HepG2 (cell line): ENCODE measurements at regions not wholly inside any gene's neighbourhood (a gene's known extent, or its start where the extent isn't known, plus 50 kb on each side); places are given as distances from the start of the nearest gene placed in this dataset.

Source experiments
- ATAC-seq: fragments of 200-7000 bp; cut with Tn5 transposase; 3 replicates; pipeline ENCODE4 v1.9.1; 2020; ENCODE audit warnings: mild to moderate bottlenecking, moderate library complexity
- BruUV-seq: library from RNA; stranded (reverse); fragments of 400-500 nt; replicated peaks from 2 replicates; lab custom pipeline; 2021; lab: Mats Ljungman, UMichigan
- CTCF ChIA-PET: fragments of 300-600 bp; formaldehyde crosslinking; extraction: SDS; loops from one replicate; lab custom pipeline; 2021; ENCODE audit warnings: low total read pairs, inconsistent platforms, low intra/inter-chr PET ratio; lab: Yijun Ruan, JAX
- POLR2A ChIA-PET: fragments of 350-600 bp; sonication (Branson Sonifier 250); formaldehyde crosslinking; loops from one replicate; lab custom pipeline; 2020; ENCODE audit warnings: antibody characterized with exemption, inconsistent platforms; lab: Yijun Ruan, JAX
- DNase-seq: peaks from one replicate; pipeline ENCODE4 v3.0.0-alpha.2; 2015; ENCODE audit warnings: low spot score
- FAIRE-seq: peaks from 3 replicates; lab custom pipeline; 2011; peaks lifted over from hg19 to GRCh38; lab: Jason Lieb, UNC
- H2AFZ ChIP-seq: one replicate; pipeline ENCODE4 v1.6.1; 2011; ENCODE audit warnings: low read length, inconsistent platforms
- H3K27ac ChIP-seq: fragments of 300-600 bp; 3 replicates; pipeline ENCODE4 v1.8.0; 2011; ENCODE audit warnings: mixed run types, mild to moderate bottlenecking, mixed read lengths, low read length, inconsistent platforms; ENCODE audit not compliant: insufficient read depth; ENCODE audit errors: extremely low read length
- H3K27me3 ChIP-seq, 2 experiments: fragments of 200-600 bp in 1 of 2; 2 replicates in 1 of 2; 3 replicates in 1 of 2; pipeline versions ENCODE4 v1.6.0 to v1.8.0; 2011; ENCODE audit warnings: low read length in 2 of 2, mild to moderate bottlenecking in 2 of 2, moderate library complexity in 2 of 2, inconsistent platforms in 1 of 2; ENCODE audit not compliant: insufficient read depth in 2 of 2, control insufficient read depth in 1 of 2
- H3K36me3 ChIP-seq, 2 experiments: fragments of 200-600 bp in 1 of 2; replicated peaks in 1 of 2; 2 replicates in 1 of 2; 3 replicates in 1 of 2; pipeline versions ENCODE4 v1.5.1 to v1.8.0; 2011; ENCODE audit warnings: low read length in 2 of 2, inconsistent platforms in 1 of 2; ENCODE audit not compliant: insufficient read depth in 2 of 2, control insufficient read depth in 1 of 2
- H3K4me1 ChIP-seq: 2 replicates; pipeline ENCODE4 v1.5.1; 2012; ENCODE audit warnings: low read length, inconsistent platforms; ENCODE audit not compliant: insufficient read depth
- H3K4me2 ChIP-seq: 2 replicates; pipeline ENCODE4 v1.6.0; 2011; ENCODE audit warnings: low read depth, low read length, inconsistent platforms
- H3K4me3 ChIP-seq, 3 experiments: fragments of 200-600 bp in 1 of 3; sonication (generic), shearing (Covaris generic) in 1 of 3; replicated peaks in 1 of 3; 2 replicates each; pipeline ENCODE4 v1.5.1; 2011 to 2016; ENCODE audit warnings: low read length in 3 of 3, inconsistent platforms in 2 of 3, low read depth in 2 of 3, mild to moderate bottlenecking in 2 of 3, control low read depth in 1 of 3, mixed read lengths in 1 of 3; ENCODE audit not compliant: insufficient read depth in 1 of 3
- H3K79me2 ChIP-seq: one replicate; pipeline ENCODE4 v1.6.1; 2011; ENCODE audit warnings: low read length, inconsistent platforms; ENCODE audit not compliant: insufficient read depth
- H3K9ac ChIP-seq: 2 replicates; pipeline ENCODE4 v1.6.0; 2011; ENCODE audit warnings: mild to moderate bottlenecking, low read depth, low read length, inconsistent platforms; ENCODE audit not compliant: insufficient read depth
- H3K9me3 ChIP-seq: 2 replicates; pipeline ENCODE4 v1.5.1; 2012; ENCODE audit warnings: mild to moderate bottlenecking, low read length
- H4K20me1 ChIP-seq: 2 replicates; pipeline ENCODE4 v1.6.0; 2011; ENCODE audit warnings: inconsistent platforms, mild to moderate bottlenecking, low read length, moderate library complexity; ENCODE audit not compliant: insufficient read depth
- CREB1 ChIP-seq, 2 experiments: fragments of 450-650 bp in 1 of 2; IDR thresholded peaks; 2 replicates each; pipeline ENCODE4 v1.6.1; 2016 to 2017; ENCODE audit warnings: control low read depth in 1 of 2, mild to moderate bottlenecking in 1 of 2, missing compliant biosample characterization in 1 of 2, missing genetic modification characterization in 1 of 2
- EZH2 ChIP-seq: conservative IDR thresholded peaks from 2 replicates; pipeline ENCODE4 v1.6.1; 2012; ENCODE audit warnings: mild to moderate bottlenecking, low read depth, low read length, moderate library complexity
- HCFC1 ChIP-seq: fragments of 150-350 bp; IDR thresholded peaks from 2 replicates; pipeline ENCODE4 v1.6.1; 2014; ENCODE audit warnings: low read depth, low read length
- MXD1 ChIP-seq: sonication (generic); formaldehyde crosslinking; IDR thresholded peaks from 2 replicates; pipeline ENCODE4 v1.4.0; 2020; ENCODE audit warnings: mild to moderate bottlenecking, missing genetic modification reagents
- MXD3 ChIP-seq: IDR thresholded peaks from 2 replicates; pipeline ENCODE4 v1.6.1; 2016; ENCODE audit warnings: mild to moderate bottlenecking, missing biosample characterization, missing genetic modification reagents
- NCOA5 ChIP-seq: sonication (generic); formaldehyde crosslinking; IDR thresholded peaks from 2 replicates; pipeline ENCODE4 v1.4.0; 2020; ENCODE audit warnings: missing genetic modification reagents
- ZNF263 ChIP-seq: sonication (generic); formaldehyde crosslinking; IDR thresholded peaks from 2 replicates; pipeline ENCODE4 v1.4.0; 2020; ENCODE audit warnings: missing genetic modification reagents
- ZNF879 ChIP-seq: sonication (generic); formaldehyde crosslinking; IDR thresholded peaks from 2 replicates; pipeline ENCODE4 v1.8.1; 2023; ENCODE audit warnings: missing genetic modification reagents
- WGBS: methylation state at CpG from one replicate; pipeline ENCODE4 v1.1.6; 2017; ENCODE audit warnings: low lambda C conversion rate; 5-methylcytosine and 5-hydroxymethylcytosine counted together
- in situ Hi-C: cut with HindIII; loops from 2 replicates; pipeline ENCODE4 v1.10.0; 2017; ENCODE audit warnings: low pct_unique_long_range_greater_than_20kb; ENCODE audit not compliant: extremely low pct_ligation_motif_present
- intact Hi-C: fragments of 100-400 bp; cut with micrococcal nuclease; formaldehyde crosslinking; loops from one replicate; pipeline ENCODE4 v1.10.0; 2022; ENCODE audit not compliant: unreplicated experiment

GRCh38 chr2:83471655-83472054, 987.4 kb downstream of the SUCLG1 start:
- H3K4me3 ChIP-seq, result no peak overlapping the region
- no peak overlapping the region for H2AFZ ChIP-seq
- BruUV-seq, result no TSS peak
- ChIA-PET CTCF (no interaction called here), POLR2A (no interaction called here)
- H3K36me3 ChIP-seq, result no peaks in the 10 kb centered on the region
- no peak for ATAC-seq
- FAIRE-seq, result no peak
- no peaks in the 10 kb centered on the region for H3K27me3 ChIP-seq
- no peak overlapping the region for H3K27ac ChIP-seq
- H3K79me2 ChIP-seq, result no peaks in the 10 kb centered on the region
- no peaks in the 10 kb centered on the region for H4K20me1 ChIP-seq
- no peaks in the 10 kb centered on the region for H3K4me1 ChIP-seq
- no peak for TF ChIP-seq CREB1 (IDR thresholded peaks at IDR 0.05)
- no peak for TF ChIP-seq CREB1 (CRISPR knock-in tag; IDR thresholded peaks at IDR 0.05)
- TF ChIP-seq ZNF879 (CRISPR knock-in tag), result no peak
- TF ChIP-seq ZNF263 (CRISPR knock-in tag), result no peak
- no peak for TF ChIP-seq NCOA5 (CRISPR knock-in tag)
- TF ChIP-seq MXD1, result no peak
- TF ChIP-seq EZH2, result no peak
- no peak for TF ChIP-seq MXD3 (CRISPR knock-in tag)
- peaks cover 83% of the 10 kb centered on the region for H3K9me3 ChIP-seq
- intact Hi-C loops, result no loop called here
- 7% methylated on average over 1 of the region's 1 CpG for WGBS
- H3K4me2 ChIP-seq, result no peak overlapping the region
- in situ Hi-C loops, result no loop called here
- DNase-seq, result no peak
- no peak overlapping the region for H3K9ac ChIP-seq

- Histone ChIP-seq H3K4me3 (no peak overlapping the region), H3K27me3 (no peaks in the 10 kb centered on the region), H3K36me3 (no peaks in the 10 kb centered on the region), H3K4me1 (no peaks in the 10 kb centered on the region), H3K9ac (no peak overlapping the region), H3K9me3 (peaks cover 82% of the 10 kb centered on the region), H4K20me1 (no peaks in the 10 kb centered on the region), H3K27ac (no peak overlapping the region)
- no peak for ATAC-seq
- BruUV-seq, result no TSS peak
- POLR2A ChIA-PET, result no interaction called here
- intact Hi-C loops, result no loop called here
- no peak for FAIRE-seq
- DNase-seq, result no peak
- TF ChIP-seq HCFC1, result no peak
- TF ChIP-seq, all 625 proteins: peak for 0
- CTCF ChIA-PET, result no interaction called here
- H2AFZ ChIP-seq, result no peak overlapping the region
- no peaks in the 10 kb centered on the region for H3K79me2 ChIP-seq
- no peak overlapping the region for H3K4me2 ChIP-seq
- in situ Hi-C loops, result no loop called here
Observed at GRCh38 chr2:83470928-83471327, 988.2 kb downstream of the SUCLG1 start.
